RKO (cell line): ENCODE measurements at regions not wholly inside any gene's neighbourhood (a gene's known extent, or its start where the extent isn't known, plus 50 kb on each side); places are given as distances from the start of the nearest gene placed in this dataset.
A peak's percentile ranks its signal among the peaks of the same experiment; 100 is the strongest.
"Not testable (repeated sequence)": the region's sequence is repeated elsewhere in the genome, so short reads cannot be mapped to it uniquely, and the experiment has no call there.

ENCODE experiments used
- DNase-seq: peaks from one replicate; pipeline ENCODE4 v3.0.0-alpha.2; 2016; ENCODE audit warnings: low spot score

- no peak for DNase-seq
Measured at GRCh38 chr10:36872702-36873393, 252.6 kb upstream of the ANKRD30A start.

DNA sequence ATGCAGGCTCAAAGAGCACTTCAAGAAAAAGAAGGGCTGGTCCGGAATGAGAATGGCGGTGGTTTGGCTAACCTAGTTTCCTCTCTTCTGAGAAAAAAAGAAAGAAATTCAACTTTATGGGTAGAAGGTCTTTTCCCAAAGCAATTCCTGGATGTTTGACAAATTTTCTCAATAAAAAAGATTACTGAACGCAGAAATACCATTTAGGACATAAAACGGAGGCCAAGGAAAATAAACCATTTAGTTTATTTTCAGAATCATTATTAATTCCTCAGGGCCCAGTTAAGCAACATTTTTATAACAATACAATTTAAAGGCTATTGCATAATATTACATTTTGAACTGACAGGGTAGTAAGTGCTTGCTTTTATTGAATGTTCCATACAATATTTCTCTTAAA is 284.6 kb upstream of the ANKRD30A start:
- no peak for DNase-seq

GRCh38 chr10:36837416-36837815 is 288.0 kb upstream of the ANKRD30A start:
- no peak for DNase-seq

- no peak for DNase-seq
Measured at GRCh38 chr10:36819781-36820180, 305.6 kb upstream of the ANKRD30A start.

DNA sequence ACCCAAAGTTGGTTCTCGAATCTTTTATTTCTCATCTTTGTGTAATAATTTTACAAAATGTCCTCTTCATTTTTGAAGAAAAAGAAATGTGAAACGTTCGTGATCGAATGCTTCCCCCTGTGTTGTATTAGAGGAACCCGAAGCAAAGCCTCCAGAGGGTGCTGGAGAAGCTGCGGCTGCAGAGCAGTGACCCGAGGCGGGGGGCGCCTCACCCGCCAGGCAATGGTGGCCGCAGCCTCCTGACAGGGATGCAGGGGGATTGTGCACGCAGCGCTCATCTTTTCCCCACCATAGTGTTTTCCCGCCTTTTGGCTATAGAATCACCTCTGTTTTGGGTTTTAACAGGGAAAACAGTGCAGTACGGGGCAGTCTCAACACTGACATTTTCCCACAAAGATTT is 307.5 kb upstream of the ANKRD30A start:
- no peak for DNase-seq

DNA sequence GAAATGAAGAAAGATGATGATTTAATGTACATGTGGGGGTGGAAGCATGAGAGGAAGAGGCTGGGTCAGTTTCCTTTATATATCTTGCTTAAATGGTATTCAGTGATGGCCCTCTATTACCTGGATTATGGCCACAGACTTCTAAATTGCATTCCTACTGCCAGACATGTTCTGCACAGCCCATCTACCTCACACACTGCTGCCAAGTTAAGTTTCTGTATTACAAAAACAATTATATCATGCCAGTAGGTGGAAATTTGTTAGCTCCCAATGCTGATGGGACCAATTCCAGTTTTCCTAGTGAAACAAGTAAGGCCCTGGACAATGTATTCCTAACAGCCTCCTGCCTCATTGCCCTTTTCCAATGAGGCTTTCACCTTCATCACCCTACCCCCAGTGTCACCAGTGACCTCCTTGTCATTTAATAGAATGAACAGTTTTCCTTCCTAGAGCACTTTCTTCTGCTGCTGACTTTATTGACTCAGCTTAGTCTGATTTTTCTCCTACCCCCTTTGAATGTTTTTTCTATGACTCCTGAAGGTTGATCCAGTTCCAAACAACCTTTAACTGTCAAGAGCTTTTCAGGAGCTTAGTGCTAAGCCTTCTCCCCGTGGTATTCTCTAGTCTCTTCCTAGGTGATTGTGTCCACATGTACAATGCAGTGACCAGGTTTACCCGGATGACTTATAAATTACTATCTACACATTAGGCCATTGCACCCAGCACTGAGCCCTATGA is 316.6 kb upstream of the ANKRD30A start:
- no peak for DNase-seq

DNA sequence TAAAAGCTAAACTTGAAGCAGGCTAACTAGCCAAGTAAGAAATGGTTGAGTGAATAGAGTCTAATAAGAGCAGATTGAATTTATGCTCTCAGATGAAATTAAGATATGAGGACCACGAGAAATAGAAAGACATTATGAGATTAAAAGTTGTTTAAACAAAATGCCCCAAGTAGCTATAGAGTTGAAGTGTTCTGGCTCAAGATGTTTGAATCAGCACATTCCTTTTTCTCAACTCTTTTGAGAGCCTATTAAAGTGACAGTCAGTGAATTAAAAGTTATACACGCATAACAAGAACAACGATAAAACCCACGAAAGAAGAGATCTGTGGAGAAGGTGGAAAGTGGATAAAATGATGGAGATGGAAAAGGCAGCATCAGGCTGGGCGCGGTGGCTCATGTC is 322.2 kb upstream of the ANKRD30A start:
- DNase-seq, result no peak

GRCh38 chr10:36802490-36803153 is 322.8 kb upstream of the ANKRD30A start:
- DNase-seq, result no peak

- DNase-seq, result no peak
Measured at GRCh38 chr10:36801660-36802059, 323.7 kb upstream of the ANKRD30A start.

DNA sequence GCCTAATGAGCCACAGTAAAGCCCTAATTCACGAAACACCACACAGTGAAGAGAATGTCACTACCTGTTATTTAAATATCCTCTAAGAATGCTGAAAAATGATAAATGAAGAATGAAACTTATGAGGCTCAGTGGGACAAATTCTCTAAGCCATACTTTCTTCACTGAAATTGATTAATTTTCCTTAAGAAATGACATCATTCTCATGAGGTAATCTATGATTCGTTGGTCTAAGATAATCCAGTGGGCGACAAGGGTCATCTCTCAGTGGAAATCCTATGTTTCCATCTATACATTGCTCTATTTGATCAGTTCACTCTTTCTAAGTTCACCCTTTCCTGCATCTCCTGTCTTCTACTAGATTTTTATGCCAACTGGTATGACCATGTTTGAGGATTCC is 330.4 kb upstream of the ANKRD30A start:
- DNase-seq, result no peak

DNA sequence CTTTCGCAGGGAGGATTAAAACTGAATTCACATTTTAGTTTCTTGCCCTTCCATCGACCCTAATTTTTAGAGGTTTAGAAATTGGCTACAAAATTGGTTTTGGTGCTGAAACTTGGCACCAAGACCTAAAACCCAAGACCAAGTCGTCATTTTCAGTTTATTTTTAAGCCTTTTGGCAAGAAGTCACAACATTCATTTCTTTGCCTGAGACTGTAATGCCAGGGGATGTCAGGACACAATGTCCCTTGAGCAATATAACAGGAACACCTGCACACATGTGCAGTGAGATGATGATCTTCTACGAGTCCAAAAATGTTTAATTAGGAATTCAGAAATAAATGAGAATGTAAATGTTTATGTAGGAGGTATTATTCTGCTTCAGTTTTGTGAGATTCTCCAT is 335.4 kb upstream of the ANKRD30A start:
- DNase-seq, result no peak

DNA sequence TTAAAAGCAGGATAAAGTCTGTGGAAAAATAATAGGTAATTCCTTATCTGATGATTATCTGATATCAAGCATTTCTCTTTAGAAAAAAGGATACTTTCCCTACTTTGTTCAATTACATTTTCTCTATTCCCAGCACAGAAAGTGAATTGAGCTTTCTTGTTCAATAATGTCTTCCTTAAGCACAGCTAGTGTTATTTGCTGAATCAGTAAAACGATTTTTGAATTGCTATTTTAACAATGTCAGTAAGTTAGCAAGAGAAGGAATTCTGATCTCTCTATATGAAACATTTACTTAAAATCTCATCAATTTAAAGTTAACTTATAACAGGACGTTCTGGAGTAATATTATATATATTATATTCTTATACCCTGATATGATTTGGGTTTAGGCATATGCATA is 337.2 kb upstream of the ANKRD30A start:
- DNase-seq, result no peak

- DNase-seq, result no peak
Measured at GRCh38 chr10:36783400-36783799, 342.0 kb upstream of the ANKRD30A start.

DNA sequence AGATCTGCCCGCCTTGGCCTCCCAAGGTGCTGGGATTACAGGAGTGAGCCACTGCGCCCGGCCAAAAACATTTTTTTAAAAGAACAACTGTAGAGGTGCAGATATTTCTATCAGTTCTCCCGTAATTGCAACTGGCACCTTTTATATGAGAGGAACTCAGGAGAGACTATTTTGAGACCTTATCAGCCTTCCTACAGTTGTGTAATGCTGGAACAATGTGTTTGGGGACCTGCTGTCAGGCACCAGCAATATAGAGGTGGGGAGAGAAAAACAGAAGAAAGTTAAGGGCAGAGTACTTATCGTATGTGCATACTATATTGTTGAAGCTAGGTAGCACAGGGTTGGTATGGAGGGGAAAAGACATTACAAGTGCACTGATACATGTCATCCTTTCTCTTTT is 343.8 kb upstream of the ANKRD30A start:
- DNase-seq, result no peak

- DNase-seq, result no peak
Measured at GRCh38 chr10:36780158-36780557, 345.2 kb upstream of the ANKRD30A start.

DNA sequence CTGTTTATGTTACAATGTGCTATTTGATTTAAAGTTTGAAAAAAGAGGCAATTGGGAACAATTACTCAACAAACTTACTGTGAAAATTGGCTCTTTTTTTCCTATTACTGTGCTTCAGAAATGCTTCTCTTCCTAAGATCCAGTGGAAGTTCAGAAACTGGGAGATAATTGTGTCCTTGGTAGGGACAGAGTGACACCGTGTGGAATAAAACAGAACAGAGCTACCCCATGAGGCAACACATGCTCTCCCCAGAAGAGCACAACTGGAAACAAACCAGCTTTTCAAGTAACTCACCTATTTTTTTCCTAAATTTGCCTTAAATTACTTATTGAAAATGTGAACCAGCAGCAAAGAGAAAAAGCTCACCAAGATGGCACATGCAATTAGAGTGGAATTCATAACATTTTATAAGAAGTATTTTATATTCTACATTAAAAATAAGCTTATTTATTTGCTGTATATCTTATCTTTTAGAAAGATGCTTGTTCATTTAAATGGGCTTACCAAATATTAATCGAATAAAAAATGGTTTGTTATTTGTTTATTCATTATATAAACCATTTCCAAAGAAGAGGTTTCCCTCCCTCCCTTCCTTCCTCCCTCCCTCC is 346.1 kb upstream of the ANKRD30A start:
- DNase-seq, result peak; percentile 81

DNA sequence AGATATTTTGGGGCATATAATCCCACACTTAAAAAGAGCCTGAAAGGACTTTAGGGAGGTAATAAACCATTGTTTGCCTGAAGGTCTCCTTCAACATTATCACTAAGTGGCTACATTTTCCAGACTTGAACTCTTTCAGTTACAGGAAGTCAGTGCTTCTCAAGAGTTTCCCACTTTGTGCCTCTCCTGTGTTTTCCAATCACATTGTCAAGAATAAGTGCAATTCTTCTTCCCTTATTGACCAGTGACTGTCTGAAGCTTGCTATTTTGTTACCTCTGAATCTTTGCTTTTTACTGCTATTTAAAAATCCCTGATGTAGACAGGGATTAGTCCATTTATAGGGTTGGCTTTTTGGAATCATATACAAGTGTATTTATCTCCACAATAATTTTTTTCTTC is 346.7 kb upstream of the ANKRD30A start:
- no peak for DNase-seq

DNA sequence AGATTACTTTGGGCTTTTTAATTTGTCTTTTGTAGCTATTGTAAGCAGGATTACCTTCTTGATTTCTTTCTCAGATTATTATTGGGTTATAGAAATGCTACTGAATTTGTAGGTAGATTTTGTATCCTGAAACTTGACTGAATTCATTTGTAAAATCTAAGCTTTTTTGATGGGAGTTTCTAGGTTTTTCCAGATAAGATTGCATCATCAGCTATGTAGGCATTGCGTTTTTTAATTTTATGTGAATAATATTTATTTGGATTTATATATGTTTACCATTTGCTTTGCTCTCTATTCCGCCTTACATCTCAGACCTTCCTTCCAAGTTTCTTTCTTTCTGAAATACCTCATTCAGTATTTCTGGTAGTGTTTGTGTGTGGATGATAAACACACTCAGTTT is 351.7 kb upstream of the ANKRD30A start:
- DNase-seq, result no peak

DNA sequence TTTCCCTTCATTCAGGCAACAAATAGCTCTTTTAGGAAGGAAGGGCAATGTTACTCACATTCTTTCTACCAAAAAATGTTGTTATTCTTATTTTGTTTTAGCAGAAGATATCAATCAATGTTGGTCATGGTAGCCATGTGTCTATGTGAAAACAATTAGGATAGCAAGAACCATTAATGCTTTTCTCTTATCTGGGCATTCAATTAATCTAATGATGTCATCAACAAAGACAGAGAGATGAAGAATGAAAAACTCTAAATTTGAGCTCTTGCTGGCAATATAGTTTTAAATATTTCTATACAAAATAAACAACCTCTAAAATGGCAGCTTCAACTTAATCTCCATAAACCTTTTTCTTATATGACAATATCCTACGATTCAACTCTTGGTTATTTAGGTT is 353.7 kb upstream of the ANKRD30A start:
- no peak for DNase-seq

GRCh38 chr10:36769741-36770140 is 355.7 kb upstream of the ANKRD30A start:
- DNase-seq, result not testable (repeated sequence)

GRCh38 chr10:36766940-36767339 is 358.5 kb upstream of the ANKRD30A start:
- no peak for DNase-seq

DNA sequence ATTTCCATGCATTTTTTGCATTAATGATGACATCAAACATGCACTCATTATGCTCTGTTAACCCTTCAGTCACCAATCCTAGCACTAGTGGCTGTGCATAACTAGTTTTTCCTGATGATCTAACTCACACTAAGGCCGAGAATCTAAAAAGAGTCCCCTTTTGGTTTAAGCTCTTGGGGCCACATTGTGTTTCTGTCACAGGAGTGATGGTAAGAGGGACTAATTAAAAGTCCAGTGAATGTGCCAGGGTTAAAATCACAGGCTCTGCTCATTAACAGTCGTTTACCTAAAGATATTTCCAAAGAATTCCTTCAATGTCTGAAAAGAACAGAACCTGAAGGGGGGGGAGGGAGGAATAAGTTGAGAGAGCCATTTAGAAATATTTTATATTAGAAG is 359.0 kb upstream of the ANKRD30A start:
- no peak for DNase-seq
